Astrocyte of the cerebellum (primary cell): ENCODE measurements at regions not wholly inside any gene's neighbourhood (a gene's known extent, or its start where the extent isn't known, plus 50 kb on each side); places are given as distances from the start of the nearest gene placed in this dataset.

Experiments used
- DNase-seq: peaks from one replicate; pipeline ENCODE4 v3.0.0-alpha.2; 2011; ENCODE audit warnings: low read depth
- H3K4me3 ChIP-seq: 2 replicates; pipeline ENCODE4 v1.5.1; 2011; ENCODE audit warnings: mild to moderate bottlenecking, low read depth, low read length, moderate library complexity
- CTCF ChIP-seq: IDR thresholded peaks from 2 replicates; pipeline ENCODE4 v1.5.1; 2012; ENCODE audit warnings: low read length, low read depth, moderate library complexity, mild to moderate bottlenecking; ENCODE audit errors: missing control alignments
- in situ Hi-C: cut with HindIII; loops from 2 replicates; pipeline ENCODE4 v1.10.0; 2017; ENCODE audit warnings: low sequenced_read_pairs

- in situ Hi-C loops = no loop called here
- no peak for DNase-seq
- no peak overlapping the region for H3K4me3 ChIP-seq
- no peak for TF ChIP-seq CTCF
These were observed 150.3 kb upstream of the TNP1 start for GRCh38 chr2:217010173-217010572.

GRCh38 chr2:217008794-217009193 is 148.9 kb upstream of the TNP1 start:
- H3K4me3 ChIP-seq = no peak overlapping the region
- no peak for TF ChIP-seq CTCF
- in situ Hi-C loops = no loop called here
- no peak for DNase-seq

GRCh38 chr2:217006217-217006616 is 146.4 kb upstream of the TNP1 start:
- no peak for DNase-seq

GRCh38 chr2:217004656-217005055 is 144.8 kb upstream of the TNP1 start:
- DNase-seq = no peak
- no peak for TF ChIP-seq CTCF
- in situ Hi-C loops = no loop called here
- H3K4me3 ChIP-seq = no peak overlapping the region

More at GRCh38 chr2:217006217-217006616, 146.4 kb upstream of the TNP1 start:
- no peak for TF ChIP-seq CTCF
- H3K4me3 ChIP-seq = no peak overlapping the region
- in situ Hi-C loops = no loop called here

- no peak overlapping the region for H3K4me3 ChIP-seq
- in situ Hi-C loops = no loop called here
- DNase-seq = no peak
- no peak for TF ChIP-seq CTCF
These were observed 141.9 kb upstream of the TNP1 start for GRCh38 chr2:217001740-217002139.

- DNase-seq = no peak
These were observed 140.5 kb upstream of the TNP1 start for GRCh38 chr2:217000406-217000805.

More at GRCh38 chr2:217000406-217000805, 140.5 kb upstream of the TNP1 start:
- no peak for TF ChIP-seq CTCF
- in situ Hi-C loops = no loop called here
- H3K4me3 ChIP-seq = no peak overlapping the region
